HepG2 (cell line): ENCODE measurements at regions not wholly inside any gene's neighbourhood (a gene's known extent, or its start where the extent isn't known, plus 50 kb on each side); places are given as distances from the start of the nearest gene placed in this dataset.

Source experiments
- ATAC-seq: fragments of 200-7000 bp; cut with Tn5 transposase; 3 replicates; pipeline ENCODE4 v1.9.1; 2020; ENCODE audit warnings: mild to moderate bottlenecking, moderate library complexity
- BruUV-seq: library from RNA; stranded (reverse); fragments of 400-500 nt; replicated peaks from 2 replicates; lab custom pipeline; 2021; lab: Mats Ljungman, UMichigan
- CTCF ChIA-PET: fragments of 300-600 bp; formaldehyde crosslinking; extraction: SDS; loops from one replicate; lab custom pipeline; 2021; ENCODE audit warnings: low total read pairs, inconsistent platforms, low intra/inter-chr PET ratio; lab: Yijun Ruan, JAX
- POLR2A ChIA-PET: fragments of 350-600 bp; sonication (Branson Sonifier 250); formaldehyde crosslinking; loops from one replicate; lab custom pipeline; 2020; ENCODE audit warnings: antibody characterized with exemption, inconsistent platforms; lab: Yijun Ruan, JAX
- DNase-seq: peaks from one replicate; pipeline ENCODE4 v3.0.0-alpha.2; 2015; ENCODE audit warnings: low spot score
- FAIRE-seq: peaks from 3 replicates; lab custom pipeline; 2011; peaks lifted over from hg19 to GRCh38; lab: Jason Lieb, UNC
- H2AFZ ChIP-seq: one replicate; pipeline ENCODE4 v1.6.1; 2011; ENCODE audit warnings: low read length, inconsistent platforms
- H3K27ac ChIP-seq: fragments of 300-600 bp; 3 replicates; pipeline ENCODE4 v1.8.0; 2011; ENCODE audit warnings: mixed run types, mild to moderate bottlenecking, mixed read lengths, low read length, inconsistent platforms; ENCODE audit not compliant: insufficient read depth; ENCODE audit errors: extremely low read length
- H3K27me3 ChIP-seq, 2 experiments: fragments of 200-600 bp in 1 of 2; 2 replicates in 1 of 2; 3 replicates in 1 of 2; pipeline versions ENCODE4 v1.6.0 to v1.8.0; 2011; ENCODE audit warnings: low read length in 2 of 2, mild to moderate bottlenecking in 2 of 2, moderate library complexity in 2 of 2, inconsistent platforms in 1 of 2; ENCODE audit not compliant: insufficient read depth in 2 of 2, control insufficient read depth in 1 of 2
- H3K36me3 ChIP-seq, 2 experiments: fragments of 200-600 bp in 1 of 2; replicated peaks in 1 of 2; 2 replicates in 1 of 2; 3 replicates in 1 of 2; pipeline versions ENCODE4 v1.5.1 to v1.8.0; 2011; ENCODE audit warnings: low read length in 2 of 2, inconsistent platforms in 1 of 2; ENCODE audit not compliant: insufficient read depth in 2 of 2, control insufficient read depth in 1 of 2
- H3K4me1 ChIP-seq: 2 replicates; pipeline ENCODE4 v1.5.1; 2012; ENCODE audit warnings: low read length, inconsistent platforms; ENCODE audit not compliant: insufficient read depth
- H3K4me2 ChIP-seq: 2 replicates; pipeline ENCODE4 v1.6.0; 2011; ENCODE audit warnings: low read depth, low read length, inconsistent platforms
- H3K4me3 ChIP-seq, 3 experiments: fragments of 200-600 bp in 1 of 3; sonication (generic), shearing (Covaris generic) in 1 of 3; replicated peaks in 1 of 3; 2 replicates each; pipeline ENCODE4 v1.5.1; 2011 to 2016; ENCODE audit warnings: low read length in 3 of 3, inconsistent platforms in 2 of 3, low read depth in 2 of 3, mild to moderate bottlenecking in 2 of 3, control low read depth in 1 of 3, mixed read lengths in 1 of 3; ENCODE audit not compliant: insufficient read depth in 1 of 3
- H3K79me2 ChIP-seq: one replicate; pipeline ENCODE4 v1.6.1; 2011; ENCODE audit warnings: low read length, inconsistent platforms; ENCODE audit not compliant: insufficient read depth
- H3K9ac ChIP-seq: 2 replicates; pipeline ENCODE4 v1.6.0; 2011; ENCODE audit warnings: mild to moderate bottlenecking, low read depth, low read length, inconsistent platforms; ENCODE audit not compliant: insufficient read depth
- H3K9me3 ChIP-seq: 2 replicates; pipeline ENCODE4 v1.5.1; 2012; ENCODE audit warnings: mild to moderate bottlenecking, low read length
- H4K20me1 ChIP-seq: 2 replicates; pipeline ENCODE4 v1.6.0; 2011; ENCODE audit warnings: inconsistent platforms, mild to moderate bottlenecking, low read length, moderate library complexity; ENCODE audit not compliant: insufficient read depth
- ATM ChIP-seq: fragments of 450-650 bp; IDR thresholded peaks from 2 replicates; pipeline ENCODE4 v1.7.1; 2017; ENCODE audit warnings: mild to moderate bottlenecking, borderline replicate concordance
- CC2D1A ChIP-seq: sonication (generic); formaldehyde crosslinking; IDR thresholded peaks from 2 replicates; pipeline ENCODE4 v1.8.1; 2023; ENCODE audit warnings: mild to moderate bottlenecking, missing genetic modification reagents
- IKZF1 ChIP-seq: fragments of 450-650 bp; IDR thresholded peaks from 2 replicates; pipeline ENCODE4 v1.7.1; 2016
- NAIF1 ChIP-seq: sonication (generic); formaldehyde crosslinking; IDR thresholded peaks from 2 replicates; pipeline ENCODE4 v1.5.0; 2020; ENCODE audit warnings: mild to moderate bottlenecking, missing genetic modification reagents, borderline replicate concordance
- SRY ChIP-seq: sonication (generic); formaldehyde crosslinking; IDR thresholded peaks from 2 replicates; pipeline ENCODE4 v1.8.0; 2022; ENCODE audit warnings: mild to moderate bottlenecking, missing genetic modification reagents
- TBX3 ChIP-seq: fragments of 450-650 bp; IDR thresholded peaks from 2 replicates; pipeline ENCODE4 v1.6.1; 2017; ENCODE audit warnings: antibody characterized with exemption, mild to moderate bottlenecking, inconsistent platforms, borderline replicate concordance
- ZSCAN20 ChIP-seq: sonication (generic); formaldehyde crosslinking; IDR thresholded peaks from 2 replicates; pipeline ENCODE4 v1.4.0; 2020; ENCODE audit warnings: missing genetic modification reagents, mild to moderate bottlenecking, borderline replicate concordance
- in situ Hi-C: cut with HindIII; loops from 2 replicates; pipeline ENCODE4 v1.10.0; 2017; ENCODE audit warnings: low pct_unique_long_range_greater_than_20kb; ENCODE audit not compliant: extremely low pct_ligation_motif_present
- intact Hi-C: fragments of 100-400 bp; cut with micrococcal nuclease; formaldehyde crosslinking; loops from one replicate; pipeline ENCODE4 v1.10.0; 2022; ENCODE audit not compliant: unreplicated experiment
- TF ChIP-seq, protein P1 (sequence below): sonication (generic); formaldehyde crosslinking; IDR thresholded peaks from 2 replicates; pipeline ENCODE4 v1.4.0; 2020; ENCODE audit warnings: missing genetic modification reagents, borderline replicate concordance
- TF ChIP-seq, protein P2 (sequence below), 2 experiments: sonication (generic) in 1 of 2; formaldehyde crosslinking in 1 of 2; IDR thresholded peaks; 2 replicates each; pipeline versions ENCODE4 v1.5.1 to v1.6.1; 2011 to 2020; ENCODE audit warnings: borderline replicate concordance in 1 of 2, low read depth in 1 of 2, low read length in 1 of 2, mild to moderate bottlenecking in 1 of 2, missing genetic modification reagents in 1 of 2, moderate library complexity in 1 of 2
- TF ChIP-seq, protein P3 (sequence below): sonication (generic); formaldehyde crosslinking; IDR thresholded peaks from 2 replicates; pipeline ENCODE4 v1.4.0; 2020; ENCODE audit warnings: mild to moderate bottlenecking, missing genetic modification reagents

DNA sequence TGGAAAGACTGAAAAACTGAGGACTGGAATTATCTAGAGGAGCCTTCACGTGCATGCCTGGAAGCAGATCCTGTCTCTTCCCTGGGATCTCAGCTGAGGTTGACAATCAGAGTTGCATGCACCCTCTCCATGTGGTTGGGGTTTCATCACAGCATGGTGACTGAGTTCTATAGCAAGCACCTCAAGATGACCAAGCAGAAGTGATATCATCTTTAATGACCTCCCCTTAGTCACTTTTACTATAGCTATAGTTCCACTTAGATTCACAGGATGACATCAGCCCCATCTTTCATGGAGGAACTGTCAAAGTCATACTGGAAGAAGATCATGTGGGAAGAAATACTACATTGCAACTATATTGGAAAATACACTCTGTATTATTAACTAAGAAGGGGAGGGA, 105.8 kb upstream of the ATXN7L3B start (continued):
- TF ChIP-seq, protein P1, sequence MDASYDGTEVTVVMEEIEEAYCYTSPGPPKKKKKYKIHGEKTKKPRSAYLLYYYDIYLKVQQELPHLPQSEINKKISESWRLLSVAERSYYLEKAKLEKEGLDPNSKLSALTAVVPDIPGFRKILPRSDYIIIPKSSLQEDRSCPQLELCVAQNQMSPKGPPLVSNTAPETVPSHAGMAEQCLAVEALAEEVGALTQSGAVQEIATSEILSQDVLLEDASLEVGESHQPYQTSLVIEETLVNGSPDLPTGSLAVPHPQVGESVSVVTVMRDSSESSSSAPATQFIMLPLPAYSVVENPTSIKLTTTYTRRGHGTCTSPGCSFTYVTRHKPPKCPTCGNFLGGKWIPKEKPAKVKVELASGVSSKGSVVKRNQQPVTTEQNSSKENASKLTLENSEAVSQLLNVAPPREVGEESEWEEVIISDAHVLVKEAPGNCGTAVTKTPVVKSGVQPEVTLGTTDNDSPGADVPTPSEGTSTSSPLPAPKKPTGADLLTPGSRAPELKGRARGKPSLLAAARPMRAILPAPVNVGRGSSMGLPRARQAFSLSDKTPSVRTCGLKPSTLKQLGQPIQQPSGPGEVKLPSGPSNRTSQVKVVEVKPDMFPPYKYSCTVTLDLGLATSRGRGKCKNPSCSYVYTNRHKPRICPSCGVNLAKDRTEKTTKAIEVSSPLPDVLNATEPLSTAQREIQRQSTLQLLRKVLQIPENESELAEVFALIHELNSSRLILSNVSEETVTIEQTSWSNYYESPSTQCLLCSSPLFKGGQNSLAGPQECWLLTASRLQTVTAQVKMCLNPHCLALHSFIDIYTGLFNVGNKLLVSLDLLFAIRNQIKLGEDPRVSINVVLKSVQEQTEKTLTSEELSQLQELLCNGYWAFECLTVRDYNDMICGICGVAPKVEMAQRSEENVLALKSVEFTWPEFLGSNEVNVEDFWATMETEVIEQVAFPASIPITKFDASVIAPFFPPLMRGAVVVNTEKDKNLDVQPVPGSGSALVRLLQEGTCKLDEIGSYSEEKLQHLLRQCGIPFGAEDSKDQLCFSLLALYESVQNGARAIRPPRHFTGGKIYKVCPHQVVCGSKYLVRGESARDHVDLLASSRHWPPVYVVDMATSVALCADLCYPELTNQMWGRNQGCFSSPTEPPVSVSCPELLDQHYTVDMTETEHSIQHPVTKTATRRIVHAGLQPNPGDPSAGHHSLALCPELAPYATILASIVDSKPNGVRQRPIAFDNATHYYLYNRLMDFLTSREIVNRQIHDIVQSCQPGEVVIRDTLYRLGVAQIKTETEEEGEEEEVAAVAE (CRISPR knock-in tag) = no peak
- TF ChIP-seq SRY (CRISPR knock-in tag) (no peak), ATM (no peak)

DNA sequence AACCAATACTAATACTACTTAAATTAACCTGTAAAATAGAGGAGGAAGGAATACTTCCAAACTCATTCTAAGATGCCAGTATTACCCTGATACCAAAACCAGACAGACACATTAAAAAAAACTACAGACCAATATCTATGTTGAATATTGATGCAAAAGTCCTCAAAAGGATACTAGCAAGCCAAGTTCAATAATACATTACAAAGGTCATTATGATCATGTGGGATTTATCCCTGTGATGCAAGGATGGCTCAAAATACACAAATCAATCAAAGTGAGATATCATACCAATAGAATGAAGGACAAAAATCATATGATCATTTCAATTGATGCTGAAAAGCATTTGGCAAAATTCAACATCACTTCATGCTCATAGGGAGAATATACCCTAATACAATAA, 97.2 kb upstream of the ATXN7L3B start:
- intact Hi-C loops = no loop called here
- Histone ChIP-seq H3K4me1 (no peaks in the 10 kb centered on the region), H3K27ac (no peak overlapping the region), H3K27me3 (no peaks in the 10 kb centered on the region), H3K9me3 (no peaks in the 10 kb centered on the region), H2AFZ (no peak overlapping the region), H3K79me2 (no peaks in the 10 kb centered on the region), H3K9ac (no peak overlapping the region), H4K20me1 (no peaks in the 10 kb centered on the region), H3K4me2 (no peak overlapping the region), H3K36me3 (no peaks in the 10 kb centered on the region), H3K4me3 (no peak overlapping the region)
- CTCF ChIA-PET = no interaction called here
- POLR2A ChIA-PET = no interaction called here
- no peak for DNase-seq
- no peak for ATAC-seq
- in situ Hi-C loops = no loop called here
- FAIRE-seq = no peak
- no TSS peak for BruUV-seq
- TF ChIP-seq ZSCAN20 (CRISPR knock-in tag) (no peak), IKZF1 (no peak), TBX3 (no peak), CC2D1A (CRISPR knock-in tag) (no peak), NAIF1 (CRISPR knock-in tag) (no peak)
- TF ChIP-seq, protein P2, sequence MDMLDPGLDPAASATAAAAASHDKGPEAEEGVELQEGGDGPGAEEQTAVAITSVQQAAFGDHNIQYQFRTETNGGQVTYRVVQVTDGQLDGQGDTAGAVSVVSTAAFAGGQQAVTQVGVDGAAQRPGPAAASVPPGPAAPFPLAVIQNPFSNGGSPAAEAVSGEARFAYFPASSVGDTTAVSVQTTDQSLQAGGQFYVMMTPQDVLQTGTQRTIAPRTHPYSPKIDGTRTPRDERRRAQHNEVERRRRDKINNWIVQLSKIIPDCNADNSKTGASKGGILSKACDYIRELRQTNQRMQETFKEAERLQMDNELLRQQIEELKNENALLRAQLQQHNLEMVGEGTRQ (IDR thresholded peaks at IDR 0.05; ENCODE audit: low read depth, low read length) = no peak
- TF ChIP-seq, protein P2 (CRISPR knock-in tag; IDR thresholded peaks at IDR 0.05; ENCODE audit: borderline replicate concordance) = no peak
- TF ChIP-seq, protein P3, sequence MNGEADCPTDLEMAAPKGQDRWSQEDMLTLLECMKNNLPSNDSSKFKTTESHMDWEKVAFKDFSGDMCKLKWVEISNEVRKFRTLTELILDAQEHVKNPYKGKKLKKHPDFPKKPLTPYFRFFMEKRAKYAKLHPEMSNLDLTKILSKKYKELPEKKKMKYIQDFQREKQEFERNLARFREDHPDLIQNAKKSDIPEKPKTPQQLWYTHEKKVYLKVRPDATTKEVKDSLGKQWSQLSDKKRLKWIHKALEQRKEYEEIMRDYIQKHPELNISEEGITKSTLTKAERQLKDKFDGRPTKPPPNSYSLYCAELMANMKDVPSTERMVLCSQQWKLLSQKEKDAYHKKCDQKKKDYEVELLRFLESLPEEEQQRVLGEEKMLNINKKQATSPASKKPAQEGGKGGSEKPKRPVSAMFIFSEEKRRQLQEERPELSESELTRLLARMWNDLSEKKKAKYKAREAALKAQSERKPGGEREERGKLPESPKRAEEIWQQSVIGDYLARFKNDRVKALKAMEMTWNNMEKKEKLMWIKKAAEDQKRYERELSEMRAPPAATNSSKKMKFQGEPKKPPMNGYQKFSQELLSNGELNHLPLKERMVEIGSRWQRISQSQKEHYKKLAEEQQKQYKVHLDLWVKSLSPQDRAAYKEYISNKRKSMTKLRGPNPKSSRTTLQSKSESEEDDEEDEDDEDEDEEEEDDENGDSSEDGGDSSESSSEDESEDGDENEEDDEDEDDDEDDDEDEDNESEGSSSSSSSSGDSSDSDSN (CRISPR knock-in tag) = no peak
